Trophoblast cell (in vitro differentiated cells and primary cell): ENCODE measurements at regions not wholly inside any gene's neighbourhood (a gene's known extent, or its start where the extent isn't known, plus 50 kb on each side); places are given as distances from the start of the nearest gene placed in this dataset.

Source experiments
- DNase-seq, 2 donors: peaks; one replicate each; pipeline ENCODE4 v3.0.0-alpha.2; 2016
- H2AFZ ChIP-seq: 2 replicates; pipeline ENCODE4 v1.6.1; 2013; ENCODE audit warnings: low read length, moderate library complexity, mild to moderate bottlenecking; ENCODE audit not compliant: insufficient read depth, poor library complexity
- H2AK5ac ChIP-seq: 2 replicates; pipeline ENCODE4 v1.6.1; 2013; ENCODE audit warnings: mild to moderate bottlenecking, low read length
- H2BK120ac ChIP-seq: 2 replicates; pipeline ENCODE4 v1.6.1; 2013; ENCODE audit warnings: low read length, mild to moderate bottlenecking, moderate library complexity; ENCODE audit not compliant: insufficient read depth, poor library complexity
- H2BK12ac ChIP-seq: 2 replicates; pipeline ENCODE4 v1.6.1; 2013; ENCODE audit warnings: mild to moderate bottlenecking, low read length, moderate library complexity
- H2BK5ac ChIP-seq: 2 replicates; pipeline ENCODE4 v1.6.1; 2013; ENCODE audit warnings: low read length, low read depth, moderate library complexity, mild to moderate bottlenecking; ENCODE audit not compliant: poor library complexity
- H3K14ac ChIP-seq: 2 replicates; pipeline ENCODE4 v1.6.1; 2013; ENCODE audit warnings: mild to moderate bottlenecking, low read length
- H3K18ac ChIP-seq: 2 replicates; pipeline ENCODE4 v1.6.1; 2013; ENCODE audit warnings: mild to moderate bottlenecking, low read length
- H3K23ac ChIP-seq: 2 replicates; pipeline ENCODE4 v1.6.1; 2013; ENCODE audit warnings: low read length
- H3K27ac ChIP-seq: 2 replicates; pipeline ENCODE4 v1.5.1; 2013; ENCODE audit warnings: low read depth, mild to moderate bottlenecking, inconsistent platforms, low read length, moderate library complexity
- H3K27me3 ChIP-seq: 2 replicates; pipeline ENCODE4 v1.6.1; 2013; ENCODE audit warnings: inconsistent platforms, mild to moderate bottlenecking, low read length, moderate library complexity; ENCODE audit not compliant: insufficient read depth
- H3K36me3 ChIP-seq, 2 experiments: 1 replicate in 1 of 2; 2 replicates in 1 of 2; pipeline ENCODE4 v1.6.1; 2013; ENCODE audit warnings: low read length in 2 of 2, mild to moderate bottlenecking in 2 of 2, moderate library complexity in 1 of 2; ENCODE audit not compliant: insufficient read depth in 2 of 2, control insufficient read depth in 1 of 2
- H3K4ac ChIP-seq: 2 replicates; pipeline ENCODE4 v1.6.1; 2013; ENCODE audit warnings: low read depth, mild to moderate bottlenecking, low read length, moderate library complexity
- H3K4me1 ChIP-seq, 2 experiments: 1 replicate in 1 of 2; 2 replicates in 1 of 2; pipeline ENCODE4 v1.6.1; 2013; ENCODE audit warnings: low read length in 2 of 2, mild to moderate bottlenecking in 2 of 2, moderate library complexity in 1 of 2; ENCODE audit not compliant: insufficient read depth in 2 of 2, control insufficient read depth in 1 of 2
- H3K4me2 ChIP-seq: 2 replicates; pipeline ENCODE4 v1.6.1; 2013; ENCODE audit warnings: inconsistent platforms, mild to moderate bottlenecking, low read length, moderate library complexity
- H3K4me3 ChIP-seq: 2 replicates; pipeline ENCODE4 v1.5.1; 2013; ENCODE audit warnings: mild to moderate bottlenecking, low read depth, low read length, inconsistent platforms
- H3K79me1 ChIP-seq: one replicate; pipeline ENCODE4 v1.6.1; 2013; ENCODE audit warnings: low read length
- H3K79me2 ChIP-seq: 2 replicates; pipeline ENCODE4 v1.6.1; 2013; ENCODE audit warnings: low read length, mild to moderate bottlenecking; ENCODE audit not compliant: control insufficient read depth, insufficient read depth, poor library complexity
- H3K9ac ChIP-seq: 2 replicates; pipeline ENCODE4 v1.6.1; 2013; ENCODE audit warnings: mild to moderate bottlenecking, low read length
- H3K9me3 ChIP-seq: 2 replicates; pipeline ENCODE4 v1.6.1; 2013; ENCODE audit warnings: low read depth, mild to moderate bottlenecking, control low read depth, inconsistent platforms, low read length; ENCODE audit not compliant: insufficient read depth
- H4K12ac ChIP-seq: 2 replicates; pipeline ENCODE4 v1.6.1; 2013; ENCODE audit warnings: low read depth, mild to moderate bottlenecking, low read length, moderate library complexity
- H4K8ac ChIP-seq: 2 replicates; pipeline ENCODE4 v1.6.1; 2013; ENCODE audit warnings: low read depth, mild to moderate bottlenecking, low read length, moderate library complexity
- H4K91ac ChIP-seq: one replicate; pipeline ENCODE4 v1.6.1; 2013; ENCODE audit warnings: low read depth, mild to moderate bottlenecking, low read length, moderate library complexity
- WGBS: extraction: QIAGEN DNeasy Blood & Tissue Kit; methylation state at CpG from one replicate; pipeline ENCODE4 v1.1.7; 2013; ENCODE audit warnings: missing lambda C conversion rate; ENCODE audit not compliant: insufficient read length, insufficient coverage; ENCODE audit errors: extremely low coverage; 5-methylcytosine and 5-hydroxymethylcytosine counted together

- Histone ChIP-seq H3K18ac (no peak overlapping the region), H4K91ac (no peak overlapping the region), H3K4ac (no peak overlapping the region), H4K12ac (no peak overlapping the region), H2BK12ac (no peak overlapping the region), H3K27ac (no peak overlapping the region), H3K79me1 (peaks cover 2% of the 10 kb centered on the region), H2BK5ac (no peak overlapping the region), H3K4me1 (no peaks in the 10 kb centered on the region), H3K36me3 (no peaks in the 10 kb centered on the region), H2AFZ (no peak overlapping the region), H2BK120ac (no peak overlapping the region), H3K27me3 (no peaks in the 10 kb centered on the region), H3K14ac (no peak overlapping the region), H3K4me2 (no peak overlapping the region), H3K9me3 (no peaks in the 10 kb centered on the region), H3K23ac (no peak overlapping the region), H3K79me2 (no peaks in the 10 kb centered on the region), H4K8ac (no peak overlapping the region), H2AK5ac (no peak overlapping the region), H3K4me3 (no peak overlapping the region), H3K9ac (no peak overlapping the region)
- no peak for DNase-seq
- WGBS = no CpG with 5 or more reads among the region's 2 CpGs
These were observed 146.3 kb upstream of the SPOPL start for GRCh38 chr2:138355244-138355643.

GRCh38 chr2:138356178-138356577 is 145.4 kb upstream of the SPOPL start:
- DNase-seq = no peak
- WGBS = no CpG with 5 or more reads among the region's 4 CpGs
- Histone ChIP-seq H2BK120ac (no peak overlapping the region), H3K23ac (no peak overlapping the region), H3K9ac (no peak overlapping the region), H2AFZ (no peak overlapping the region), H2BK12ac (no peak overlapping the region), H3K4me1 (no peaks in the 10 kb centered on the region), H3K14ac (no peak overlapping the region), H3K18ac (no peak overlapping the region), H3K27ac (no peak overlapping the region), H3K4ac (no peak overlapping the region), H4K91ac (no peak overlapping the region), H4K12ac (no peak overlapping the region), H3K9me3 (no peaks in the 10 kb centered on the region), H4K8ac (no peak overlapping the region), H3K79me1 (peaks cover 2% of the 10 kb centered on the region), H2AK5ac (no peak overlapping the region), H3K4me3 (no peak overlapping the region), H3K27me3 (no peaks in the 10 kb centered on the region), H2BK5ac (no peak overlapping the region), H3K79me2 (no peaks in the 10 kb centered on the region), H3K36me3 (no peaks in the 10 kb centered on the region), H3K4me2 (no peak overlapping the region)

- H3K18ac ChIP-seq = no peak overlapping the region
These were observed 142.0 kb upstream of the SPOPL start for GRCh38 chr2:138359532-138359931.

GRCh38 chr2:138364554-138365162 is 136.9 kb upstream of the SPOPL start:
- H3K4ac ChIP-seq = no peak overlapping the region
- H3K9me3 ChIP-seq = no peaks in the 10 kb centered on the region
- H3K18ac ChIP-seq = no peak overlapping the region
- H3K27me3 ChIP-seq = no peaks in the 10 kb centered on the region
- no peak for DNase-seq
- no peak overlapping the region for H4K8ac ChIP-seq
- no peak overlapping the region for H2BK5ac ChIP-seq
- H3K4me3 ChIP-seq = no peak overlapping the region
- H3K36me3 ChIP-seq = no peaks in the 10 kb centered on the region
- H2BK12ac ChIP-seq = no peak overlapping the region
- WGBS = no CpG with 5 or more reads among the region's 1 CpG
- no peak overlapping the region for H2AK5ac ChIP-seq
- H3K4me2 ChIP-seq = no peak overlapping the region
- no peak overlapping the region for H2BK120ac ChIP-seq
- no peak overlapping the region for H3K14ac ChIP-seq
- no peak overlapping the region for H3K27ac ChIP-seq
- H4K12ac ChIP-seq = no peak overlapping the region
- no peaks in the 10 kb centered on the region for H3K79me1 ChIP-seq
- H3K79me2 ChIP-seq = no peaks in the 10 kb centered on the region
- no peak overlapping the region for H2AFZ ChIP-seq
- H3K9ac ChIP-seq = no peak overlapping the region
- no peak overlapping the region for H3K23ac ChIP-seq
- H4K91ac ChIP-seq = no peak overlapping the region
- no peaks in the 10 kb centered on the region for H3K4me1 ChIP-seq

More at GRCh38 chr2:138359532-138359931, 142.0 kb upstream of the SPOPL start:
- Histone ChIP-seq H3K23ac (no peak overlapping the region), H3K36me3 (no peaks in the 10 kb centered on the region), H3K79me2 (no peaks in the 10 kb centered on the region), H3K14ac (no peak overlapping the region), H4K8ac (no peak overlapping the region), H3K27ac (no peak overlapping the region), H3K79me1 (peaks cover 2% of the 10 kb centered on the region), H2BK120ac (peak overlapping the region; percentile 17), H3K9me3 (no peaks in the 10 kb centered on the region), H3K4me2 (no peak overlapping the region), H4K12ac (no peak overlapping the region), H3K9ac (no peak overlapping the region), H2BK12ac (no peak overlapping the region), H2AK5ac (no peak overlapping the region), H3K27me3 (no peaks in the 10 kb centered on the region), H2BK5ac (no peak overlapping the region), H2AFZ (no peak overlapping the region), H3K4ac (no peak overlapping the region), H3K4me1 (no peaks in the 10 kb centered on the region), H4K91ac (no peak overlapping the region), H3K4me3 (no peak overlapping the region)
- no peak for DNase-seq
- no CpG with 5 or more reads among the region's 1 CpG for WGBS
